HG03139 (cell line): ENCODE measurements at regions not wholly inside any gene's neighbourhood (a gene's known extent, or its start where the extent isn't known, plus 50 kb on each side); places are given as distances from the start of the nearest gene placed in this dataset.
"Not testable (repeated sequence)": the region's sequence is repeated elsewhere in the genome, so short reads cannot be mapped to it uniquely, and the experiment has no call there.

Source experiments
- ATAC-seq: cut with Tn5 transposase; IDR thresholded peaks from one replicate; pipeline ENCODE4 v1.9.1; 2021; ENCODE audit not compliant: unreplicated experiment

GRCh38 chr5:126098330-126099017 is 324.7 kb upstream of the GRAMD2B start:
- no peak for ATAC-seq

GRCh38 chr5:126099077-126099476 is 324.1 kb upstream of the GRAMD2B start:
- no peak for ATAC-seq

- ATAC-seq: no peak
These were observed 322.4 kb upstream of the GRAMD2B start for GRCh38 chr5:126100767-126101166.

- ATAC-seq: no peak
These were observed 321.3 kb upstream of the GRAMD2B start for GRCh38 chr5:126101901-126102300.

- no peak for ATAC-seq
These were observed 320.2 kb upstream of the GRAMD2B start for GRCh38 chr5:126103050-126103449.

- no peak for ATAC-seq
These were observed 319.3 kb upstream of the GRAMD2B start for GRCh38 chr5:126103868-126104267.

GRCh38 chr5:126104341-126104740 is 318.9 kb upstream of the GRAMD2B start:
- ATAC-seq: no peak

- no peak for ATAC-seq
These were observed 318.3 kb upstream of the GRAMD2B start for GRCh38 chr5:126104951-126105350.

GRCh38 chr5:126106029-126106428 is 317.2 kb upstream of the GRAMD2B start:
- no peak for ATAC-seq

GRCh38 chr5:126107381-126107780 is 315.8 kb upstream of the GRAMD2B start:
- ATAC-seq: no peak

GRCh38 chr5:126108470-126108869 is 314.7 kb upstream of the GRAMD2B start:
- ATAC-seq: no peak

GRCh38 chr5:126115059-126115629 is 308.1 kb upstream of the GRAMD2B start:
- ATAC-seq: no peak

GRCh38 chr5:126117044-126117443 is 306.2 kb upstream of the GRAMD2B start:
- no peak for ATAC-seq

- ATAC-seq: no peak
These were observed 303.2 kb upstream of the GRAMD2B start for GRCh38 chr5:126119887-126120442.

GRCh38 chr5:126120939-126121338 is 302.3 kb upstream of the GRAMD2B start:
- no peak for ATAC-seq

GRCh38 chr5:126122942-126123341 is 300.3 kb upstream of the GRAMD2B start:
- ATAC-seq: no peak

GRCh38 chr5:126124706-126125345 is 298.4 kb upstream of the GRAMD2B start:
- no peak for ATAC-seq

GRCh38 chr5:126125407-126125806 is 297.8 kb upstream of the GRAMD2B start:
- no peak for ATAC-seq

GRCh38 chr5:126126574-126126973 is 296.6 kb upstream of the GRAMD2B start:
- no peak for ATAC-seq

- ATAC-seq: not testable (repeated sequence)
These were observed 295.8 kb upstream of the GRAMD2B start for GRCh38 chr5:126127371-126127770.

- no peak for ATAC-seq
These were observed 293.8 kb upstream of the GRAMD2B start for GRCh38 chr5:126129431-126129830.

- ATAC-seq: no peak
These were observed 289.8 kb upstream of the GRAMD2B start for GRCh38 chr5:126133424-126133823.
